ENCODE measurements at regions not wholly inside any gene's neighbourhood (a gene's known extent, or its start where the extent isn't known, plus 50 kb on each side); places are given as distances from the start of the nearest gene placed in this dataset.

GRCh38 chr15:70376929-70377691 lies 279.4 kb upstream of the TLE3 start:
- TF ChIP-seq USF1 (IDR thresholded peaks at IDR 0.05) (no peak), CREB1 (IDR thresholded peaks at IDR 0.05; ENCODE audit: low read depth) (no peak), FOXM1 (IDR thresholded peaks at IDR 0.05; ENCODE audit: borderline replicate concordance, low read depth) (no peak), RAD21 (IDR thresholded peaks at IDR 0.05; ENCODE audit: low read depth) (no peak), EP300 (IDR thresholded peaks at IDR 0.05; ENCODE audit: borderline replicate concordance) (no peak), REST (IDR thresholded peaks at IDR 0.05; ENCODE audit: low read depth) (no peak), TEAD4 (IDR thresholded peaks at IDR 0.05) (no peak), EGR1 (IDR thresholded peaks at IDR 0.05) (no peak), YY1 (IDR thresholded peaks at IDR 0.05; ENCODE audit: low read depth) (no peak), TAF1 (IDR thresholded peaks at IDR 0.05; ENCODE audit: low read depth) (no peak), CEBPB (IDR thresholded peaks at IDR 0.05) (no peak), MAX (IDR thresholded peaks at IDR 0.05) (no peak), ZBTB7A (IDR thresholded peaks at IDR 0.05; ENCODE audit: low read depth) (no peak), TCF12 (IDR thresholded peaks at IDR 0.05; ENCODE audit: low read depth) (no peak)

Measured in Ishikawa (cell line).